Activated CD4-positive, alpha-beta T cell treated with anti-CD3 and anti-CD28 coated beads, Interleukin-2, Interleukin-6, amounts not matched to agents 100 ng/mL and 50 ng/mL, durations not matched to agents 16 hours and 8 hours (primary cell): ENCODE measurements at regions not wholly inside any gene's neighbourhood (a gene's known extent, or its start where the extent isn't known, plus 50 kb on each side); places are given as distances from the start of the nearest gene placed in this dataset.
A peak's percentile ranks its signal among the peaks of the same experiment; 100 is the strongest.
"Not testable (repeated sequence)": the region's sequence is repeated elsewhere in the genome, so short reads cannot be mapped to it uniquely, and the experiment has no call there.

Experiments used
- DNase-seq: peaks from one replicate; pipeline ENCODE4 v3.0.0-alpha.2; 2020

GRCh38 chr2:16777123-16777870, 111.7 kb upstream of the CYRIA start:
- no peak for DNase-seq

GRCh38 chr2:16775899-16776231, 110.2 kb upstream of the CYRIA start:
- DNase-seq: no peak

GRCh38 chr2:16774980-16775898, 109.6 kb upstream of the CYRIA start:
- no peak for DNase-seq

GRCh38 chr2:16774091-16774490, 108.5 kb upstream of the CYRIA start:
- no peak for DNase-seq

GRCh38 chr2:16773080-16773713, 107.6 kb upstream of the CYRIA start:
- peak; percentile 40 for DNase-seq

- no peak for DNase-seq
Observed at GRCh38 chr2:16767789-16768476, 102.3 kb upstream of the CYRIA start.

GRCh38 chr2:16765356-16765755, 99.7 kb upstream of the CYRIA start:
- no peak for DNase-seq

GRCh38 chr2:16764487-16764886, 98.9 kb upstream of the CYRIA start:
- DNase-seq: no peak

- DNase-seq: no peak
Observed at GRCh38 chr2:16763493-16763899, 97.9 kb upstream of the CYRIA start.

GRCh38 chr2:16763056-16763455, 97.4 kb upstream of the CYRIA start:
- DNase-seq: no peak

GRCh38 chr2:16760426-16760825, 94.8 kb upstream of the CYRIA start:
- DNase-seq: no peak

GRCh38 chr2:16756831-16757644, 91.4 kb upstream of the CYRIA start:
- DNase-seq: peak; percentile 77

GRCh38 chr2:16755442-16755841, 89.8 kb upstream of the CYRIA start:
- no peak for DNase-seq

- DNase-seq: not testable (repeated sequence)
Observed at GRCh38 chr2:16753025-16753424, 87.4 kb upstream of the CYRIA start.

- not testable (repeated sequence) for DNase-seq
Observed at GRCh38 chr2:16750925-16751214, 85.2 kb upstream of the CYRIA start.

GRCh38 chr2:16750175-16750924, 84.7 kb upstream of the CYRIA start:
- no peak for DNase-seq

GRCh38 chr2:16748511-16749266, 83.1 kb upstream of the CYRIA start:
- DNase-seq: not testable (repeated sequence)

GRCh38 chr2:16747689-16748088, 82.1 kb upstream of the CYRIA start:
- peak; percentile 48 for DNase-seq

- DNase-seq: peak; percentile 16
Observed at GRCh38 chr2:16747257-16747656, 81.6 kb upstream of the CYRIA start.

GRCh38 chr2:16746833-16747232, 81.2 kb upstream of the CYRIA start:
- no peak for DNase-seq

- no peak for DNase-seq
Observed at GRCh38 chr2:16746329-16746728, 80.7 kb upstream of the CYRIA start.
